GM21528 (cell line): ENCODE measurements at regions not wholly inside any gene's neighbourhood (a gene's known extent, or its start where the extent isn't known, plus 50 kb on each side); places are given as distances from the start of the nearest gene placed in this dataset.
"Not testable (repeated sequence)": the region's sequence is repeated elsewhere in the genome, so short reads cannot be mapped to it uniquely, and the experiment has no call there.

Source experiments
- ATAC-seq: cut with Tn5 transposase; IDR thresholded peaks from one replicate; pipeline ENCODE4 v1.9.1; 2021; ENCODE audit warnings: mild to moderate bottlenecking, moderate library complexity; ENCODE audit not compliant: unreplicated experiment, low FRiP score

- ATAC-seq: no peak
Measured at GRCh38 chr6:115663681-115664080, 397.0 kb downstream of the FRK start.

DNA sequence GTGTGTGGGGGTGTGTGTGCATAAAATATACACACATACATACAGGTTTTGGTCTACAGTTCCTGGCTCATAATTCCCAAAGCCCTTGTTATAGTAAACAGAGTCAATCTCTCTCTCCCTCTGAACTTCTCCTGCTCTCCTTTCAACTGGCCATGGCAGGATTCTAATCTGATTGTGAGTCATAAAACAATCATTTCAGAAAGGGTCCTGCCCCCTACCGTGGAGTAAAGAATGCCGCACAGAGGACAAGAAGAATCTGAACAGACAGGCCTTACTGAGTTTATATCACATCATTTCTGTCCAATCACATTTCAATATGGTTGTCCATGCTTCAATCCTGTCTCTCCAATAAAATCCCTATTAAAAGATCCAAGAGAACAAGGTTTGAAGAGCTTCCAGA is 416.9 kb downstream of the FRK start:
- no peak for ATAC-seq

DNA sequence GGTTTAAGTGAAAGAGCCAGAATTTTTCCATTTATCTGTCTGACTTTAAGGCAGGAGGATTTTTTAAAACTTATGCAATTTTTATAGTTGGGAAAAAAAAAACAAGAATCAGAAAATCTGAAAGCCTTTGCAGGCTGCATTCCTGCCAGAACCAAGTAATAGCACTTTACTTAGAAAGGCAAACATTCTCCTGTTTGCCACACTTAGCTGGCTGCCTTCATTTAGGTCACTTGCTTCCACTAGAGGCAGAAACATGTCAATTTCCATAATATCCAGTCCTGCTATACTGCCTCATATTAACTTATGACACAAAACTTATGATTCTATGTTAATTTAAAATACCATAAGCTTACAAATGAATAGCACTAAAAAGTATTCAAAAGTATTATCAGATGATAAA is 425.8 kb downstream of the FRK start:
- no peak for ATAC-seq

DNA sequence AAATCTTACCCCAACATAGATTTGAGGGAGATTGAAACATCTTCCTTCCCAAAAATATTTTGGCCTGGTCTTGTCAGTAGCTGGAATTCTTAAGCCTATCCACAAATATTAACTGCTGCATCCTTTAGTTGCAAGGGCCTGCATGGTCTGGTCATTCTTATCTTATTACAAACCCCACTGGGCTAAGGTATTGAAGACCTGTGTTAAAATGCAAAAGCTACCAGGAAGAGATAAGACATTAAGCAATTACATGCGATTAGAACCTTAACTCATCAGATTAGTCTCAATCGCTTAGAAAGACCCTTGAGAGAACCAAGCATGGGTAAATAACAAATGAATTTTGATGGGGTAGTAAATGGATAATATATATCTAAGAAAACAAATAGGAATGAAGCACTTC is 426.6 kb downstream of the FRK start:
- no peak for ATAC-seq

DNA sequence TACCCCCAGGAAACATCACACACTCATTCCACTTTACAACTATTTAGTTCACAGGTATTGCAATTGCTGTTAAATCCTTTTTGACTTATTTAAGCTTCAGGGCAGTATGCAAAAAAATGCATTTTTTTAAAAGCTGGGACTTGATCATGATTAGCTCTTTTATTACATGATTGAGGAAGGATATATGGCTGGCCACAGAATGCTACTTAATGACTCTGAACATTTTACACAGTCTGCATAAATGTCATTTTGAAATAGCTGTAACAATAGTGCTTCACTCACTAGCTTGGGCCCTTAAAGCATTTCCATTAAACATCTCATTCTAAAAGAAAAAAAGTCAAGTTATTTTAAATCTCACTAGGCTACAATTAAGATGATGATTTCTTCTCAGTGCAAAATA is 429.7 kb downstream of the FRK start:
- ATAC-seq: no peak

- no peak for ATAC-seq
Measured at GRCh38 chr6:115630424-115631024, 430.2 kb downstream of the FRK start.

- ATAC-seq: no peak
Measured at GRCh38 chr6:115629415-115629814, 431.3 kb downstream of the FRK start.

DNA sequence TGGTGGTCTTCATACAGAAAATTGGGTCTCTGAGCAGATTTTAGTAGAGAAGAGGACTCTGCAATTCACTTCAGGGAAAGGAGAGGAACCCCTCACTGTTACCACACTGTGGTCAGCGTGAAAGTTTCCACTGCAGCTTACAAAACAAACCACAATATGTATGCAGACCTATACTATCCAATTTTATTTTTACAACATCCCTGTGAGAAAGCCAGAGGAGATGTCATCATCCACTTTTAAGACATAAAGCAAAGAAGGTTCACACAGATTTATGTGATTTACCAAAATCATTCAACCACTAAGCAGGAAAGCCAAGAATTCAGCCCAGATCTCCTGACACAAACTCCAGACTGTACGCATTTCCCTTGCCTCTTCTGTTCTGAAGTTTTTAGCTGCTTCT is 442.4 kb downstream of the FRK start:
- ATAC-seq: no peak

- ATAC-seq: no peak
Measured at GRCh38 chr6:115617031-115617430, 443.7 kb downstream of the FRK start.

- ATAC-seq: no peak
Measured at GRCh38 chr6:115613488-115613887, 447.2 kb downstream of the FRK start.

- no peak for ATAC-seq
Measured at GRCh38 chr6:115612796-115613479, 447.8 kb downstream of the FRK start.

DNA sequence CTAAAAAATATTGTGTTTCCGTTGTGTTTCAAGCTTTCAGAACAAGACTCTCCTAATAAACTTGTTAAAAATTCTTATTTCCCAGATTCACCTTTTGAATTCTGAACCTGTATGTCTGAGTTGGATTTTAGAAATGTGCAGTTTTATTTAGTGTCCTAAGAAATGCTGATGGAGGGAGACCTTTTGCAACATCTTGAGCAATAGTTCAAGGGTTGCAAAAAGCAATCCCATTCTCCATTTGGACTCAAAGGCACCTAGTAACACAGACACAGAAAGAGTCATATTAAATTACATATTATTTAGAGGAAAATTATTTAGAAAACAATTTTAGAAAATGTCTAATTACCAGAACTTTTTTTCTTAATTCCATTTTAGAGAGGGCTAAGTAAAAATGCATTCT is 448.5 kb downstream of the FRK start:
- ATAC-seq: no peak

DNA sequence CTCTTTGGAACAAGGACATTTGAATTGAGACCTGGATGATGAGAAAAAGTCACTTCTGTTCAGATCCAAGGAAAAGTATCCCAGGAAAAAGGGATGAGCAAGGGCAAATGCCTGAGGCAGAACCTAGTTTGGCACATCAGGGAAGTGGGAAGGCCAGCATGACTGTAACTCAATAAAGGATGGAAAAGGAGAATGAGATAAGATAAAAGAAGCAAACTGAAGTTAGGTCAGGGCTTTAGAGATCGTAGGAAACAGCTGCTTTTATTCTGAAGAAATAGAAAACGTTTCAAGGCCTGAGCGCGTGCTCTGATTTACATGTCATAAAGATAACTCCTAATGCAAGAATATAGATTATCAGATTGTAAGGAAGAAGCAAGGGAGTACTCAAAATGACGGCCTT is 450.0 kb downstream of the FRK start:
- no peak for ATAC-seq

DNA sequence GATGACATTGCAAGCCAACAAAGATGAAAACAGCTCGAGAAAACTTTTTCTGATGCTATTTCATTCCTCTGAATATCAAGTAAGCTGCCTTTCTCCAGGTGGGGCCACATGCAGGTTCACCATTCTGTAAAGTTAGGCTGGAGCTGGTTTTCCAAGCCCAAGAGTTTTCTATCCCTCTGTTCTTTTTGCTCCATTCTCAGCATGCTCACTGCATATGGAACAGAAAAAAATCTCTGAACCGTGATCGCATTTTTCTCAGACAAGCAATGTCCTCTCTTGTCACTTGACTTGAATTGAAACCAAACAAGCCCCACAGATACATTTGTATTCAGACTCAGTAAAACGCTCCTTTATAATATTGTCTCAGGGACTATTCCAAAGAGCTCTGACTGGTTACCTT is 451.6 kb downstream of the FRK start:
- ATAC-seq: no peak

- no peak for ATAC-seq
Measured at GRCh38 chr6:115602466-115602865, 458.2 kb downstream of the FRK start.

DNA sequence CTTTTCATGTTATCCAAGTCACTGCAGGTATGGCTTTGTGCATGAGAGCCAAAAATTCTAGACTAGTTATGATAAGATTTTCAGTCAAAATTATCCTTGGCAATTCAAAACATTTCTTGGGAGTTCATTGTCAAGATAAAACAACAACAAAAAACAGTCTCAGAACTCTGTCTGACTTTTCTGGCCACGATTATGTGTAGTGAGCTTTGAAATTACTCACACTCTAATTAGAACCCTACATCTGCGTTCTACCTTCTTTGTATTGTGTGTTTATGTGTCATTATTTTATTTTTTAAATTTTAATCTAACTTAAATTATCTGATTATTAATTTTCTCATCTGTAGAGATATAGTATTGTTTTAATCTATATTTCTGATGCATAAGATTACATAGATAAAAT is 459.2 kb downstream of the FRK start:
- no peak for ATAC-seq

DNA sequence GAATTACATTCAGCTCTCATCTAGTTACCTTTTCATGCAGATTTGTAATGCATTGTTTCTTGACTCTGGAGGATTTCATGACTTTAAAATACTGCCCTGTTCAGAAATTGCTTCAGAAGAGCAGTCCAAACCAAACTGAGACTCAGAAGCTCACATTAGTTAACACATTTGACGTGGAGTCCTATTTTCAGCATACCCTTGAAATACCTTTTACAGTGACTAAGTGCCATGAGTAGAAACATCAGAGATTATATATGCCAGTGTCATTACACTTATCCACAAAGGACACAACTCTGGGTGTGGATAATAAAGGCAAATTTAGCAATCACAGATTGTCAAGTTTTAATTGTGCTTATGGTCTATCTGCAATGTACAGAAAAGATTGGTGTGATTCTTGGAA is 459.6 kb downstream of the FRK start:
- no peak for ATAC-seq

- no peak for ATAC-seq
Measured at GRCh38 chr6:115594891-115595290, 465.8 kb downstream of the FRK start.

GRCh38 chr6:115592025-115592424 is 468.7 kb downstream of the FRK start:
- ATAC-seq: no peak

- ATAC-seq: not testable (repeated sequence)
Measured at GRCh38 chr6:115589072-115589471, 471.6 kb downstream of the FRK start.

GRCh38 chr6:115583290-115583689 is 477.4 kb downstream of the FRK start:
- ATAC-seq: no peak

DNA sequence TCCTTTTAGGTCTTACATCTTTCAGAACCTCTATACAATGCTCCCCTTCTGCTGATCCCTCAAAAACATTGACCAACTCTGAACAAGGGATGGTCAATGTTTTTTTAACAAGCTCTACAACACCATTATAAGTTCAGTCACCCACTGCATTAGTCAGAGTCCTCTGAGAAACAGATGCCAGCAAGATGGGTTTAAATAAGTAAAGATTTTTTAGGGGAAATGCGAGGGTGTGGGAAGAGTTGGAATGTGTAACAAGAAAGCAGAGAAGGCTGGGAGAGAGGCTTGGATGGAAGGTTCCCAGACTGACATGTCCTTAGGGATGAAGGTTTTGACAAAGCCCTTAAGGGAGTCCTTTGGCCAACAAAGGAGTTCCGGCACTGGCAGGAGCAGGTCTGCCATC is 478.3 kb downstream of the FRK start:
- ATAC-seq: no peak

DNA sequence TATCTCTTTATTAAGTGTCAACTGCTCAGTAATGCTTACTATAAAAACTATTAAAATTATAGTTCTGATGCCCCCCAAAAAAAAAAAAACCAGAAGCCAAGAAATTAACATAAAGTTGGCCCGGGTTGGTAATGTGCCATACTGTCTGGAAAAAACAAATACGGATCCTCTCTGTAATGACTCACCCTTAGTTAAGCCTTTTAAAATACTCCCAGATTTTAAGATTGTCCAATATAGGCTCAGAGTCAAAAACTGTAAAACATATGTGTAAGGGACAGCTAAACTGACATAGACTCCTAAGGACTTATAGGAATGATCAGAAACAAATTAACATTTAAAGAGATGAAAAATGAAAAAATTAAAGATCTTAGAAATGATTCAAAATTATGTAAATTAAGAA is 481.1 kb downstream of the FRK start:
- not testable (repeated sequence) for ATAC-seq
